ENCODE measurements at regions not wholly inside any gene's neighbourhood (a gene's known extent, or its start where the extent isn't known, plus 50 kb on each side); places are given as distances from the start of the nearest gene placed in this dataset.

DNA sequence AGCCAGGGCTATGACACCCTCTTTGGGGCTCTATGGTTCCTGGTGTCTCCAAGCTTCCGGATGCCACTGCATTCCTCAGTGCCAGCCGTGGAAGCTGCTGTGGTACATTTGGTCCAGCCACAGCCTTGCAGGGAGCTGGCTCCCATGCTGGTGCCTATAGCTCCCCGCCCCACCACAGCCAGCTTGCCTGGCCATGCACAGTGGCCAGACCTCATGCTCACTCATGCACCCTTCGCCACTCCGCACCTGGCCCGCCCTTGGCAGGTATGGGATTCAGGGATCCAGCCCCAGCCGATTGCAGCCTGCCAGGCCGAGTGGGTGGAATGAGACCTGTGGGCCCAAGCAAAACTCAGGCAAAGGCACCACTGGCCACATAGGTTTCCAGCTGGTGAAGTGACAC, 354.8 kb downstream of the GRIA2 start:
- H3K4me3 ChIP-seq, result no peak overlapping the region
- ATAC-seq (ENCODE audit: insufficient read depth, low FRiP score) (no peak), DNase-seq (no peak)
- TF ChIP-seq, protein P1, sequence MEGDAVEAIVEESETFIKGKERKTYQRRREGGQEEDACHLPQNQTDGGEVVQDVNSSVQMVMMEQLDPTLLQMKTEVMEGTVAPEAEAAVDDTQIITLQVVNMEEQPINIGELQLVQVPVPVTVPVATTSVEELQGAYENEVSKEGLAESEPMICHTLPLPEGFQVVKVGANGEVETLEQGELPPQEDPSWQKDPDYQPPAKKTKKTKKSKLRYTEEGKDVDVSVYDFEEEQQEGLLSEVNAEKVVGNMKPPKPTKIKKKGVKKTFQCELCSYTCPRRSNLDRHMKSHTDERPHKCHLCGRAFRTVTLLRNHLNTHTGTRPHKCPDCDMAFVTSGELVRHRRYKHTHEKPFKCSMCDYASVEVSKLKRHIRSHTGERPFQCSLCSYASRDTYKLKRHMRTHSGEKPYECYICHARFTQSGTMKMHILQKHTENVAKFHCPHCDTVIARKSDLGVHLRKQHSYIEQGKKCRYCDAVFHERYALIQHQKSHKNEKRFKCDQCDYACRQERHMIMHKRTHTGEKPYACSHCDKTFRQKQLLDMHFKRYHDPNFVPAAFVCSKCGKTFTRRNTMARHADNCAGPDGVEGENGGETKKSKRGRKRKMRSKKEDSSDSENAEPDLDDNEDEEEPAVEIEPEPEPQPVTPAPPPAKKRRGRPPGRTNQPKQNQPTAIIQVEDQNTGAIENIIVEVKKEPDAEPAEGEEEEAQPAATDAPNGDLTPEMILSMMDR (IDR thresholded peaks at IDR 0.05; ENCODE audit: control extremely low read depth, extremely low read depth), result no peak
- peaks cover 0 to 2% (median 0%) of the 10 kb centered on the region in 4 donors for H3K9me3 ChIP-seq (ENCODE audit: control insufficient read depth in 4 of 4, insufficient read depth in 3 of 4, low read length in 3 of 4)
- 93 to 96% methylated on average over 8 of the region's 8 CpGs for WGBS, 2 donors
- H3K36me3 ChIP-seq (ENCODE audit: control insufficient read depth in 4 of 4, insufficient read depth in 4 of 4, low read length in 4 of 4), result no peaks in the 10 kb centered on the region
- H3K9ac ChIP-seq (ENCODE audit: insufficient read depth in 1 of 2, low read length in 2 of 2), result no peak overlapping the region
- H3K27ac ChIP-seq (ENCODE audit: low read depth in 1 of 2, low read length in 1 of 2), result no peak overlapping the region
- peaks cover 0 to 3% (median 0%) of the 10 kb centered on the region in 5 donors for H3K4me1 ChIP-seq (ENCODE audit: control insufficient read depth in 5 of 5, insufficient read depth in 5 of 5, low read length in 5 of 5)
- H3K27me3 ChIP-seq (ENCODE audit: control insufficient read depth in 3 of 3, insufficient read depth in 3 of 3, low read length in 2 of 3), result no peaks in the 10 kb centered on the region

DNA sequence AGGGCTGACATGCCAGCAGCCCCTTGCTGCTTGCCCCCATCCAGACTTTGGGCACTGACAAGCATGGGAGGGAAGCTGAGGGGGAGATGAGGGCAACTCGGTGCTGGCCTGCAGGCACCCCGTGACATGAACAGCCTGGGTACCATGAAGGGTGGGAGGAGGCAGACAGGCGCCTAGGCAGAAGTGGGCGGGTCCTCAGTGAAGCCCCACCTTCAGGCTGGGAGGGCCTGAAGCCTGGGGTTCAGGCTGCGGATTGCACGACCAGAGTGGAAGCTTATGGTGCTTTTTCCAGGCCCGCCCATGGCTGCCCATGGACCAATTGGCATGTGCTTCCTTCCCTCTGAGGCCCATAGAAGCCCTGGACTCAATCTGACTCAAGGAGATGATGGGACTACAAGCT, 354.1 kb downstream of the GRIA2 start:
- Histone ChIP-seq H3K27me3 (ENCODE audit: control insufficient read depth in 3 of 3, insufficient read depth in 3 of 3, low read length in 2 of 3) (no peaks in the 10 kb centered on the region), H3K9me3 (ENCODE audit: control insufficient read depth in 4 of 4, insufficient read depth in 3 of 4, low read length in 3 of 4) (peaks cover 0 to 2% (median 0%) of the 10 kb centered on the region in 4 donors), H3K4me3 (no peak overlapping the region), H3K4me1 (ENCODE audit: control insufficient read depth in 5 of 5, insufficient read depth in 5 of 5, low read length in 5 of 5) (peaks cover 0 to under 1% (median 0%) of the 10 kb centered on the region in 5 donors), H3K27ac (ENCODE audit: low read depth in 1 of 2, low read length in 1 of 2) (no peak overlapping the region), H3K36me3 (ENCODE audit: control insufficient read depth in 4 of 4, insufficient read depth in 4 of 4, low read length in 4 of 4) (no peaks in the 10 kb centered on the region), H3K9ac (ENCODE audit: insufficient read depth in 1 of 2, low read length in 2 of 2) (no peak overlapping the region)
- WGBS, 2 donors, result 84 to 93% methylated on average over 7 of the region's 7 CpGs
- no peak for ATAC-seq (ENCODE audit: insufficient read depth, low FRiP score)
- TF ChIP-seq, protein P1 (IDR thresholded peaks at IDR 0.05; ENCODE audit: control extremely low read depth, extremely low read depth), result no peak
- no peak for DNase-seq

DNA sequence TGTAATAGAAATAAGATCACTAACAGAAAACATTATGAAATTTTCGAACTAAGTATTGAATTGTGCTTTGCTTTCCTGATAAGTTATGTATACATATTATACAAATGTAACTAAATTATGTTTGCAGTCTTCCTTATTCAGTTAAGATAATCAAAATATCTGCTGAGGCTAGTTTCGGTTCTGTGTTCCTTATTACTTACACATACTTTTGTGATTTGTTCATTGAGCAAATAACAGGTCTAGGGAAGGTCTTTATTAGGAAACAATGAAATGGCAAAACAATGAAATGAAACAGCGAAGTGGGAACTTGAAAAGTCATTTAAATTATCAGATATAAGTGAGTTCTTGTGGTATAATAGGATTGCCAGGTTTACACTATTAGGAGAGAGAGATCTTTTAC, 352.4 kb downstream of the GRIA2 start:
- Histone ChIP-seq H3K4me1 (ENCODE audit: control insufficient read depth in 5 of 5, insufficient read depth in 5 of 5, low read length in 5 of 5) (no peaks in the 10 kb centered on the region), H3K27me3 (ENCODE audit: control insufficient read depth in 3 of 3, insufficient read depth in 3 of 3, low read length in 2 of 3) (no peaks in the 10 kb centered on the region), H3K9ac (ENCODE audit: insufficient read depth in 1 of 2, low read length in 2 of 2) (no peak overlapping the region), H3K27ac (ENCODE audit: low read depth in 1 of 2, low read length in 1 of 2) (no peak overlapping the region), H3K36me3 (ENCODE audit: control insufficient read depth in 4 of 4, insufficient read depth in 4 of 4, low read length in 4 of 4) (no peaks in the 10 kb centered on the region), H3K9me3 (ENCODE audit: control insufficient read depth in 4 of 4, insufficient read depth in 3 of 4, low read length in 3 of 4) (peaks cover 0 to 2% (median 0%) of the 10 kb centered on the region in 4 donors), H3K4me3 (no peak overlapping the region)
- DNase-seq, result no peak
- TF ChIP-seq, protein P1 (IDR thresholded peaks at IDR 0.05; ENCODE audit: control extremely low read depth, extremely low read depth), result no peak
- no peak for ATAC-seq (ENCODE audit: insufficient read depth, low FRiP score)
- WGBS, 2 donors, result 61 to 76% methylated on average over 3 of the region's 3 CpGs

GRCh38 chr4:157572284-157572683, 351.8 kb downstream of the GRIA2 start:
- 60 to 75% methylated on average over 2 of the region's 2 CpGs for WGBS, 2 donors
- Histone ChIP-seq H3K4me1 (ENCODE audit: control insufficient read depth in 5 of 5, insufficient read depth in 5 of 5, low read length in 5 of 5) (no peaks in the 10 kb centered on the region), H3K9me3 (ENCODE audit: control insufficient read depth in 4 of 4, insufficient read depth in 3 of 4, low read length in 3 of 4) (peaks cover 0 to 2% (median 0%) of the 10 kb centered on the region in 4 donors), H3K27ac (ENCODE audit: low read depth in 1 of 2, low read length in 1 of 2) (no peak overlapping the region), H3K36me3 (ENCODE audit: control insufficient read depth in 4 of 4, insufficient read depth in 4 of 4, low read length in 4 of 4) (no peaks in the 10 kb centered on the region), H3K27me3 (ENCODE audit: control insufficient read depth in 3 of 3, insufficient read depth in 3 of 3, low read length in 2 of 3) (no peaks in the 10 kb centered on the region), H3K4me3 (no peak overlapping the region), H3K9ac (ENCODE audit: insufficient read depth in 1 of 2, low read length in 2 of 2) (no peak overlapping the region)
- TF ChIP-seq, protein P1 (IDR thresholded peaks at IDR 0.05; ENCODE audit: control extremely low read depth, extremely low read depth), result no peak
- ATAC-seq (ENCODE audit: insufficient read depth, low FRiP score), result no peak
- DNase-seq, result peak in 1 of 3 donors; percentile 11

Measured in lung (tissue), 11 donors.